ENCODE measurements at regions not wholly inside any gene's neighbourhood (a gene's known extent, or its start where the extent isn't known, plus 50 kb on each side); places are given as distances from the start of the nearest gene placed in this dataset.

- no peak for TF ChIP-seq POLR2A (IDR thresholded peaks at IDR 0.05)
- no peak for TF ChIP-seq POLR2AphosphoS5 (IDR thresholded peaks at IDR 0.05)
- TF ChIP-seq EP300 (IDR thresholded peaks at IDR 0.05) = no peak
- no peak for TF ChIP-seq CTCF (IDR thresholded peaks at IDR 0.05)
- 89 to 91% (median 91%) methylated on average over 12 of the region's 12 CpGs for WGBS, 5 donors
Measured at GRCh38 chr7:153808117-153808516, 244.1 kb upstream of the DPP6 start.

GRCh38 chr7:153829525-153829924 lies 222.7 kb upstream of the DPP6 start:
- H3K4me3 ChIP-seq = no peak overlapping the region
- H3K4me1 ChIP-seq = peaks cover 0 to 6% (median 0%) of the 10 kb centered on the region in 4 donors
- intact Hi-C loops (cut with DNase I; ENCODE audit: low total_unique reads) = no loop called here
- no peaks in the 10 kb centered on the region for H3K27me3 ChIP-seq
- no peak for DNase-seq
- no peak overlapping the region for H3K27ac ChIP-seq
- WGBS, 5 donors = 75 to 83% (median 80%) methylated on average over 9 of the region's 9 CpGs
- H3K9me3 ChIP-seq = no peaks in the 10 kb centered on the region
- TF ChIP-seq POLR2AphosphoS5 (IDR thresholded peaks at IDR 0.05) (no peak), EP300 (IDR thresholded peaks at IDR 0.05) (no peak), POLR2A (IDR thresholded peaks at IDR 0.05) (no peak), CTCF (IDR thresholded peaks at IDR 0.05) (no peak)
- no peaks in the 10 kb centered on the region for H3K36me3 ChIP-seq

More at GRCh38 chr7:153808117-153808516, 244.1 kb upstream of the DPP6 start:
- Histone ChIP-seq H3K36me3 (no peaks in the 10 kb centered on the region), H3K9me3 (no peaks in the 10 kb centered on the region), H3K27ac (no peak overlapping the region), H3K4me1 (no peaks in the 10 kb centered on the region), H3K27me3 (no peaks in the 10 kb centered on the region), H3K4me3 (no peak overlapping the region)
- DNase-seq = no peak
- intact Hi-C loops (cut with DNase I; ENCODE audit: low total_unique reads) = no loop called here

- Histone ChIP-seq H3K4me3 (no peak overlapping the region), H3K9me3 (no peaks in the 10 kb centered on the region), H3K4me1 (peaks cover 0 to 23% (median 0%) of the 10 kb centered on the region in 4 donors), H3K27me3 (no peaks in the 10 kb centered on the region), H3K27ac (no peak overlapping the region), H3K36me3 (no peaks in the 10 kb centered on the region)
- DNase-seq = peak in 1 of 2 donors; percentile 5
- intact Hi-C loops (cut with DNase I; ENCODE audit: low total_unique reads) = no loop called here
- TF ChIP-seq POLR2A (IDR thresholded peaks at IDR 0.05) (no peak), CTCF (IDR thresholded peaks at IDR 0.05) (no peak), POLR2AphosphoS5 (IDR thresholded peaks at IDR 0.05) (no peak), EP300 (IDR thresholded peaks at IDR 0.05) (no peak)
- WGBS, 5 donors = 52 to 67% (median 64%) methylated on average over 4 of the region's 4 CpGs
Measured at GRCh38 chr7:153832160-153832559, 220.0 kb upstream of the DPP6 start.

- Histone ChIP-seq H3K27ac (no peak overlapping the region), H3K4me1 (peaks cover 0 to 23% (median 0%) of the 10 kb centered on the region in 4 donors), H3K9me3 (no peaks in the 10 kb centered on the region), H3K36me3 (no peaks in the 10 kb centered on the region), H3K4me3 (no peak overlapping the region), H3K27me3 (no peaks in the 10 kb centered on the region)
- TF ChIP-seq EP300 (IDR thresholded peaks at IDR 0.05) (no peak), POLR2AphosphoS5 (IDR thresholded peaks at IDR 0.05) (no peak), POLR2A (IDR thresholded peaks at IDR 0.05) (no peak), CTCF (IDR thresholded peaks at IDR 0.05) (peak in 1 of 7 experiments; percentile 29)
- 23 to 43% (median 27%) methylated on average over 4 of the region's 4 CpGs for WGBS, 5 donors
- intact Hi-C loops (cut with DNase I; ENCODE audit: low total_unique reads) = no loop called here
- peak in 1 of 2 donors; percentile 8 for DNase-seq
Measured at GRCh38 chr7:153835103-153835502, 217.1 kb upstream of the DPP6 start.
